Keratinocyte (primary cell): ENCODE measurements at regions not wholly inside any gene's neighbourhood (a gene's known extent, or its start where the extent isn't known, plus 50 kb on each side); places are given as distances from the start of the nearest gene placed in this dataset.

Experiments
- DNase-seq: peaks from one replicate; pipeline ENCODE4 v3.0.0-alpha.2; 2011; ENCODE audit warnings: low read depth, missing footprints, low spot score
- FAIRE-seq: peaks from 2 replicates; lab custom pipeline; 2011; peaks lifted over from hg19 to GRCh38; lab: Jason Lieb, UNC
- H2AFZ ChIP-seq: 2 replicates; pipeline ENCODE4 v1.6.0; 2012; ENCODE audit warnings: low read length, control low read depth, inconsistent platforms; ENCODE audit not compliant: control insufficient read depth
- H3K27ac ChIP-seq: 2 replicates; pipeline ENCODE4 v1.5.1; 2011; ENCODE audit warnings: low read length; ENCODE audit not compliant: control insufficient read depth, insufficient read depth
- H3K27me3 ChIP-seq: 3 replicates; pipeline ENCODE4 v1.6.0; 2011; ENCODE audit warnings: low read length; ENCODE audit not compliant: control insufficient read depth, insufficient read depth; ENCODE audit errors: extremely low read depth
- H3K36me3 ChIP-seq, 2 experiments: 2 replicates in 1 of 2; 3 replicates in 1 of 2; pipeline ENCODE4 v1.5.1; 2011; ENCODE audit warnings: low read length in 2 of 2, mild to moderate bottlenecking in 1 of 2; ENCODE audit not compliant: control insufficient read depth in 2 of 2, insufficient read depth in 2 of 2; ENCODE audit errors: extremely low read depth in 1 of 2
- H3K4me1 ChIP-seq: 3 replicates; pipeline ENCODE4 v1.5.1; 2011; ENCODE audit warnings: low read length; ENCODE audit not compliant: control insufficient read depth, insufficient read depth; ENCODE audit errors: extremely low read depth
- H3K4me2 ChIP-seq: 3 replicates; pipeline ENCODE4 v1.6.0; 2011; ENCODE audit warnings: low read depth, low read length; ENCODE audit not compliant: control insufficient read depth, insufficient read depth; ENCODE audit errors: extremely low read depth
- H3K4me3 ChIP-seq, 3 experiments: fragments of 200-600 bp in 1 of 3; sonication (generic) in 1 of 3; 2 replicates in 2 of 3; 3 replicates in 1 of 3; pipeline ENCODE4 v1.5.1; 2011 to 2016; ENCODE audit warnings: low read length in 3 of 3, mild to moderate bottlenecking in 3 of 3, control low read depth in 2 of 3, inconsistent platforms in 1 of 3, low read depth in 1 of 3, mixed read lengths in 1 of 3, mixed run types in 1 of 3, moderate library complexity in 1 of 3; ENCODE audit not compliant: control insufficient read depth in 2 of 3, insufficient read depth in 2 of 3; ENCODE audit errors: extremely low read depth in 1 of 3
- H3K79me2 ChIP-seq: 2 replicates; pipeline ENCODE4 v1.6.0; 2012; ENCODE audit warnings: low read length; ENCODE audit not compliant: control insufficient read depth, insufficient read depth
- H3K9ac ChIP-seq: 3 replicates; pipeline ENCODE4 v1.6.0; 2011; ENCODE audit warnings: low read length; ENCODE audit not compliant: control insufficient read depth, insufficient read depth; ENCODE audit errors: extremely low read depth
- H3K9me1 ChIP-seq: 3 replicates; pipeline ENCODE4 v1.6.0; 2011; ENCODE audit warnings: low read length; ENCODE audit not compliant: control insufficient read depth, insufficient read depth; ENCODE audit errors: extremely low read depth
- H3K9me3 ChIP-seq: 2 replicates; pipeline ENCODE4 v1.5.1; 2012; ENCODE audit warnings: low read depth, low read length; ENCODE audit not compliant: control insufficient read depth
- H4K20me1 ChIP-seq: 3 replicates; pipeline ENCODE4 v1.6.0; 2011; ENCODE audit warnings: low read length; ENCODE audit not compliant: control insufficient read depth, insufficient read depth; ENCODE audit errors: extremely low read depth
- CTCF ChIP-seq, 3 experiments: IDR thresholded peaks in 1 of 3; conservative IDR thresholded peaks in 1 of 3; optimal IDR thresholded peaks in 1 of 3; 2 replicates in 2 of 3; 3 replicates in 1 of 3; pipeline versions ENCODE3 to v1.5.1; 2011; ENCODE audit warnings: low read length in 3 of 3, mild to moderate bottlenecking in 3 of 3, moderate library complexity in 2 of 3, control low read depth in 1 of 3, inconsistent platforms in 1 of 3; ENCODE audit not compliant: insufficient read depth in 2 of 3; ENCODE audit errors: extremely low read depth in 1 of 3
- EZH2 ChIP-seq: IDR thresholded peaks from one replicate; pipeline ENCODE4 v1.6.1; 2012; ENCODE audit warnings: inconsistent platforms, mild to moderate bottlenecking, low read length, moderate library complexity
- dilution Hi-C: fragments of 300-500 bp; cut with MboI; formaldehyde crosslinking; loops from one replicate; pipeline ENCODE4 v1.7.0; 2020; ENCODE audit warnings: low sequenced_read_pairs; ENCODE audit not compliant: extremely low pct_ligation_motif_present

DNA sequence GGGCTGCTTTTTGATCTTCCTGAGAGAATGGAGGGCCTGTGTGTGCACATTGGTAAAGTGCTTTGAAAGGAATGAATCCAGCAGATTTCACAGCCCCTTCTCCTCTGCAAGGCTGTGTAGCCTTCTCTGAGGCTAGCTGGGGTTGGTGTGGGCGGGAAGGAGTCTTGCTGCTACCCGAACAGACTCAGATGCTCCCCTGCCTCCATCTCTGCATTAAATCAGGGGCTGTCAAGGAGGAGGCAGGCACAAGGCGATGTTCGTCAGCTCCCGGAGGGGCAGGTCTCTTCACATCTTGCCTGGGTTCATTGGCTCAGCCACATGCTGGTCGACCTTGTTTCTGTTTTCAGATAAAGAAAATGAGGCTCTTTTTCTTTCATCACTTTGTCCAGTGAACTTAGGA is 291.5 kb upstream of the SULF2 start:
- H3K4me2 ChIP-seq, result no peak overlapping the region
- H3K9ac ChIP-seq, result no peak overlapping the region
- H4K20me1 ChIP-seq, result no peaks in the 10 kb centered on the region
- no peaks in the 10 kb centered on the region for H3K9me1 ChIP-seq
- H2AFZ ChIP-seq, result no peak overlapping the region
- no peaks in the 10 kb centered on the region for H3K4me1 ChIP-seq
- no peaks in the 10 kb centered on the region for H3K9me3 ChIP-seq
- DNase-seq (no peak), FAIRE-seq (no peak)
- H3K27me3 ChIP-seq, result peaks cover 4% of the 10 kb centered on the region
- no peaks in the 10 kb centered on the region for H3K36me3 ChIP-seq
- TF ChIP-seq EZH2 (no peak), CTCF (optimal IDR thresholded peaks at IDR 0.05 in 1 of 3, IDR thresholded peaks at IDR 0.05 in 1 of 3, conservative IDR thresholded peaks at IDR 0.05 in 1 of 3; ENCODE audit: extremely low read depth in 1 of 3, insufficient read depth in 2 of 3, low read length in 3 of 3) (no peak)
- H3K79me2 ChIP-seq, result no peaks in the 10 kb centered on the region
- dilution Hi-C loops, result no loop called here
- no peak overlapping the region for H3K4me3 ChIP-seq
- no peak overlapping the region for H3K27ac ChIP-seq

- no peak for FAIRE-seq
- H3K4me2 ChIP-seq, result no peak overlapping the region
- H3K9ac ChIP-seq, result no peak overlapping the region
- no peaks in the 10 kb centered on the region for H3K79me2 ChIP-seq
- TF ChIP-seq EZH2 (no peak), CTCF (optimal IDR thresholded peaks at IDR 0.05 in 1 of 3, IDR thresholded peaks at IDR 0.05 in 1 of 3, conservative IDR thresholded peaks at IDR 0.05 in 1 of 3; ENCODE audit: extremely low read depth in 1 of 3, insufficient read depth in 2 of 3, low read length in 3 of 3) (no peak)
- no peak for DNase-seq
- no peak overlapping the region for H2AFZ ChIP-seq
- peaks cover 4% of the 10 kb centered on the region for H3K27me3 ChIP-seq
- H3K4me3 ChIP-seq, result no peak overlapping the region
- no peaks in the 10 kb centered on the region for H4K20me1 ChIP-seq
- dilution Hi-C loops, result no loop called here
- no peaks in the 10 kb centered on the region for H3K4me1 ChIP-seq
- no peaks in the 10 kb centered on the region for H3K36me3 ChIP-seq
- H3K27ac ChIP-seq, result no peak overlapping the region
- H3K9me1 ChIP-seq, result no peaks in the 10 kb centered on the region
- H3K9me3 ChIP-seq, result no peaks in the 10 kb centered on the region
These were observed 291.0 kb upstream of the SULF2 start for GRCh38 chr20:48076247-48076646.
